Tibial nerve (tissue), 4 donors: ENCODE measurements at regions not wholly inside any gene's neighbourhood (a gene's known extent, or its start where the extent isn't known, plus 50 kb on each side); places are given as distances from the start of the nearest gene placed in this dataset.
"Not testable (repeated sequence)": the region's sequence is repeated elsewhere in the genome, so short reads cannot be mapped to it uniquely, and the experiment has no call there.

Experiments used
- DNase-seq, 2 donors: peaks; one replicate each; pipeline ENCODE4 v3.0.0-alpha.2; 2019; ENCODE audit warnings: low spot score in 2 of 2
- H3K27ac ChIP-seq, 4 donors: fragments of 200-600 bp; sonication (generic) in 3 of 4; one replicate each; pipeline ENCODE4 v1.5.1; 2017 to 2019; ENCODE audit warnings: mild to moderate bottlenecking in 1 of 4
- H3K27me3 ChIP-seq, 2 donors: fragments of 200-600 bp; sonication (generic) in 1 of 2; one replicate each; pipeline versions ENCODE4 v1.5.1 to v1.6.0; 2017 to 2019
- H3K36me3 ChIP-seq, 3 donors: fragments of 200-600 bp; sonication (generic); one replicate each; pipeline ENCODE4 v1.5.1; 2018 to 2019
- H3K4me1 ChIP-seq, 4 donors: fragments of 200-600 bp; sonication (generic) in 3 of 4; one replicate each; pipeline ENCODE4 v1.5.1; 2017 to 2019
- H3K4me3 ChIP-seq, 4 donors: fragments of 200-600 bp; sonication (generic) in 3 of 4; one replicate each; pipeline ENCODE4 v1.5.1; 2017 to 2019; ENCODE audit warnings: mild to moderate bottlenecking in 1 of 4, moderate library complexity in 1 of 4
- H3K9me3 ChIP-seq, 4 donors: fragments of 200-600 bp; sonication (generic) in 3 of 4; one replicate each; pipeline ENCODE4 v1.5.1; 2017 to 2019
- CTCF ChIP-seq, 5 experiments: fragments of 200-600 bp in 3 of 5; fragments of 450-650 bp in 2 of 5; sonication (generic) in 3 of 5; IDR thresholded peaks; one replicate each; pipeline ENCODE4 v1.5.1; 2016 to 2019; ENCODE audit warnings: antibody characterized with exemption in 5 of 5, mild to moderate bottlenecking in 3 of 5, moderate library complexity in 2 of 5
- EP300 ChIP-seq, 2 donors: sonication (generic); formaldehyde crosslinking; IDR thresholded peaks; one replicate each; pipeline ENCODE4 v1.6.1; 2017; ENCODE audit warnings: antibody characterized with exemption in 2 of 2, mild to moderate bottlenecking in 1 of 2
- POLR2A ChIP-seq, 2 donors: fragments of 450-650 bp; IDR thresholded peaks; one replicate each; pipeline ENCODE4 v1.6.1; 2017; ENCODE audit warnings: antibody characterized with exemption in 2 of 2, mild to moderate bottlenecking in 2 of 2, moderate library complexity in 2 of 2
- WGBS, 2 donors: methylation state at CpG; one replicate each; pipeline ENCODE4 v1.1.5; 2018; 5-methylcytosine and 5-hydroxymethylcytosine counted together

- WGBS, 2 donors = 91 to 93% methylated on average over 2 of the region's 2 CpGs
- no peaks in the 10 kb centered on the region for H3K36me3 ChIP-seq
- no peak overlapping the region for H3K4me3 ChIP-seq
- DNase-seq = no peak
- no peaks in the 10 kb centered on the region for H3K27me3 ChIP-seq
- H3K9me3 ChIP-seq = no peaks in the 10 kb centered on the region
- no peak overlapping the region for H3K27ac ChIP-seq
- no peaks in the 10 kb centered on the region for H3K4me1 ChIP-seq
- TF ChIP-seq EP300 (IDR thresholded peaks at IDR 0.05) = no peak
- TF ChIP-seq CTCF (IDR thresholded peaks at IDR 0.05) = no peak
- TF ChIP-seq POLR2A (IDR thresholded peaks at IDR 0.05) = no peak
These were observed 1293.7 kb downstream of the CNTNAP5 start for GRCh38 chr2:125318740-125319139.

GRCh38 chr2:125324273-125324672, 1299.2 kb downstream of the CNTNAP5 start:
- Histone ChIP-seq H3K27ac (no peak overlapping the region), H3K4me3 (no peak overlapping the region), H3K27me3 (no peaks in the 10 kb centered on the region), H3K9me3 (no peaks in the 10 kb centered on the region), H3K4me1 (no peaks in the 10 kb centered on the region), H3K36me3 (no peaks in the 10 kb centered on the region)
- DNase-seq = no peak
- no peak for TF ChIP-seq EP300 (IDR thresholded peaks at IDR 0.05)
- no peak for TF ChIP-seq CTCF (IDR thresholded peaks at IDR 0.05)
- no peak for TF ChIP-seq POLR2A (IDR thresholded peaks at IDR 0.05)

DNA sequence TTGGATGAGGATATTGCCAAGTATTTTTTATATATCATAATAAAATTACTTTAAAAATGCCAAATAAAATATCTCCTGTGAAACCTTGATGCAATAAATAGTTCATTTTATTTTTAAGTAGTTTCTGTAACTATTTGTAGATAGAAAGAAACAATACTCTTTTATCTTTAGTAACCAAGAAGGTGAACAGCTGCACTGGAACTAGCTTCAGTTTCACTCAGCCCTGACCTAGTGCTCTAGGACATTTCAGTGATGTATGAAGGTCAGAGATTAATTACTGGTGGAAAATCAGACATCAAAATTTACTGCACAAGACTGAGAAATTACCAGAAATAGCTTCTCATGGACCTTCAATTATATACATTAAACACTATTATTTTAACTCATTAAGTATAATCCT, 1305.0 kb downstream of the CNTNAP5 start:
- H3K27ac ChIP-seq = no peak overlapping the region
- DNase-seq = no peak
- H3K4me1 ChIP-seq = no peaks in the 10 kb centered on the region
- H3K4me3 ChIP-seq = no peak overlapping the region
- H3K9me3 ChIP-seq = no peaks in the 10 kb centered on the region
- TF ChIP-seq EP300 (IDR thresholded peaks at IDR 0.05) (no peak), CTCF (IDR thresholded peaks at IDR 0.05) (no peak), POLR2A (IDR thresholded peaks at IDR 0.05) (no peak)
- no peaks in the 10 kb centered on the region for H3K27me3 ChIP-seq
- H3K36me3 ChIP-seq = no peaks in the 10 kb centered on the region

DNA sequence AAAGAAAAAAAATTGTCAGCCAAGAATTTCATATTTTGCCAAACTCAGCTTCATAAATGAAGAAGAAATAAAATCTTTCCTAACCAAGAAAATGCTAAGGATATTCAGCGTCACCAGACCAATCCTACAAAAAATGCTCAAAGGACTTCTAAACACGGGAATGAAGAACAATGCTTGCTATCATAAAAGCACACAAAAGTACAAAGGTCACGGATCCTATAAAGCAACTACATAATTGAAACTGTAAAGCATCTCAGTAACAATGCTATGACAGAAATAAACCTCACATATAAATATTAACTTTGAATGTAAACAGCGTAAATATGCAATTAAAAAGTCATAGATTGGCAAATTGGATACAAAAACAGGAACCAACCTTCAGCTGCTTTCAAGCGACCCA, 1314.6 kb upstream of the GYPC start:
- Histone ChIP-seq H3K4me3 (no peak overlapping the region), H3K4me1 (no peaks in the 10 kb centered on the region), H3K27ac (no peak overlapping the region), H3K36me3 (no peaks in the 10 kb centered on the region), H3K9me3 (peaks cover 0 to 4% (median 0%) of the 10 kb centered on the region in 4 donors), H3K27me3 (no peaks in the 10 kb centered on the region)
- 73 to 78% methylated on average over 5 of the region's 5 CpGs for WGBS, 2 donors
- no peak for DNase-seq
- TF ChIP-seq EP300 (IDR thresholded peaks at IDR 0.05) (no peak), CTCF (IDR thresholded peaks at IDR 0.05) (no peak), POLR2A (IDR thresholded peaks at IDR 0.05) (no peak)

DNA sequence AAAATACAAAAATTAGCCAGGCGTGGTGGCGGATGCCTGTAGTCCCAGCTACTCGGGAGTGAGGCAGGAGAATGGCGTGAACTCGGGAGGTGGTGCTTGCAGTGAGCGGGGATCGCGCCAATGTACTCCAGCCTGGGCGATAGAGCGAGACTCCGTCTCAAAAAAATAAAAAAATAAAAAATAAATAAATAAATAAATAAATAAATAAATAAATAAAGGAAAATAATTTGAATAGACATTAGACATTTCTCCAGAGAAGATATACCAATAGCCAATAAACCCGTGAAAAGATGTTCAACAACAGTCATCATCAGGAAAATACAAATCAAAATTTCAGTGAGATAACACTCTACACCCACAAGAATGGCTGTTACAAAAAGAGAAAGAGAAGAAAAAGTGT, 1302.4 kb upstream of the GYPC start:
- not testable (repeated sequence) for H3K36me3 ChIP-seq, DNase-seq, H3K27me3 ChIP-seq, H3K4me1 ChIP-seq, H3K4me3 ChIP-seq, H3K27ac ChIP-seq, H3K9me3 ChIP-seq
- WGBS, 2 donors = 97 to 98% methylated on average over 12 of the region's 12 CpGs

GRCh38 chr2:125364192-125364983, 1291.6 kb upstream of the GYPC start:
- H3K27ac ChIP-seq = no peak overlapping the region
- no peaks in the 10 kb centered on the region for H3K4me1 ChIP-seq
- 67 to 85% methylated on average over 2 of the region's 2 CpGs for WGBS, 2 donors

More at GRCh38 chr2:125364192-125364983, 1291.6 kb upstream of the GYPC start:
- TF ChIP-seq POLR2A (IDR thresholded peaks at IDR 0.05) = no peak
- no peak for TF ChIP-seq EP300 (IDR thresholded peaks at IDR 0.05)
- TF ChIP-seq CTCF (IDR thresholded peaks at IDR 0.05) = no peak
- Histone ChIP-seq H3K36me3 (no peaks in the 10 kb centered on the region), H3K4me3 (no peak overlapping the region), H3K9me3 (peaks cover 0 to 9% (median 0%) of the 10 kb centered on the region in 4 donors), H3K27me3 (no peaks in the 10 kb centered on the region)
- no peak for DNase-seq
